Naive B cell (primary cell): ENCODE measurements at regions not wholly inside any gene's neighbourhood (a gene's known extent, or its start where the extent isn't known, plus 50 kb on each side); places are given as distances from the start of the nearest gene placed in this dataset.

Experiments
- ATAC-seq, 2 donors: fragments of 150-1000 bp; cut with Tn5 transposase; 2 replicates each; pipeline ENCODE4 v1.10.0; 2021; ENCODE audit warnings: low read depth in 2 of 2, mild to moderate bottlenecking in 2 of 2, moderate library complexity in 2 of 2
- DNase-seq: peaks from one replicate; pipeline ENCODE4 v3.0.0; 2022
- H3K27ac Mint-ChIP-seq, 6 donors: one replicate each; pipeline ENCODE4 v1.8.0; 2020 to 2022; ENCODE audit warnings: mild to moderate bottlenecking in 6 of 6, mixed read lengths in 6 of 6, moderate library complexity in 5 of 6, inconsistent platforms in 2 of 6
- H3K27me3 Mint-ChIP-seq, 3 donors: one replicate each; pipeline ENCODE4 v1.8.0; 2021 to 2022; ENCODE audit warnings: mixed read lengths in 3 of 3, mild to moderate bottlenecking in 1 of 3
- H3K36me3 Mint-ChIP-seq, 2 donors: one replicate each; pipeline ENCODE4 v1.8.0; 2020 to 2022; ENCODE audit warnings: mixed read lengths in 2 of 2, inconsistent platforms in 1 of 2, mild to moderate bottlenecking in 1 of 2
- H3K4me1 Mint-ChIP-seq, 3 donors: one replicate each; pipeline ENCODE4 v1.8.0; 2020 to 2022; ENCODE audit warnings: mixed read lengths in 3 of 3, inconsistent platforms in 1 of 3, mild to moderate bottlenecking in 1 of 3, moderate library complexity in 1 of 3
- H3K4me3 Mint-ChIP-seq, 8 donors: one replicate each; pipeline ENCODE4 v1.8.0; 2020 to 2022; ENCODE audit warnings: mild to moderate bottlenecking in 8 of 8, mixed read lengths in 8 of 8, moderate library complexity in 8 of 8, inconsistent platforms in 2 of 8
- H3K9me3 Mint-ChIP-seq, 7 donors: one replicate each; pipeline ENCODE4 v1.8.0; 2020 to 2022; ENCODE audit warnings: mixed read lengths in 7 of 7, mild to moderate bottlenecking in 5 of 7, inconsistent platforms in 2 of 7, moderate library complexity in 1 of 7

- H3K27ac Mint-ChIP-seq: no peak overlapping the region
- DNase-seq: no peak
- H3K4me3 Mint-ChIP-seq: no peak overlapping the region
- ATAC-seq: no peak
- H3K36me3 Mint-ChIP-seq: no peaks in the 10 kb centered on the region
- no peaks in the 10 kb centered on the region for H3K27me3 Mint-ChIP-seq
- H3K9me3 Mint-ChIP-seq: peaks cover 0 to 14% (median 4%) of the 10 kb centered on the region in 7 donors
- H3K4me1 Mint-ChIP-seq: no peaks in the 10 kb centered on the region
Observed at GRCh38 chr3:162175145-162175544, 678.5 kb downstream of the OTOL1 start.

- no peaks in the 10 kb centered on the region for H3K4me1 Mint-ChIP-seq
- no peaks in the 10 kb centered on the region for H3K36me3 Mint-ChIP-seq
- DNase-seq (no peak), ATAC-seq (no peak)
- H3K27ac Mint-ChIP-seq: no peak overlapping the region
- H3K4me3 Mint-ChIP-seq: no peak overlapping the region
- H3K9me3 Mint-ChIP-seq: peaks cover 0 to 9% (median 4%) of the 10 kb centered on the region in 7 donors
- H3K27me3 Mint-ChIP-seq: no peaks in the 10 kb centered on the region
Observed at GRCh38 chr3:162175878-162176277, 679.3 kb downstream of the OTOL1 start.

- Mint-ChIP-seq H3K9me3 (peaks cover 3 to 17% (median 8%) of the 10 kb centered on the region in 7 donors), H3K4me3 (no peak overlapping the region), H3K27ac (no peak overlapping the region), H3K36me3 (no peaks in the 10 kb centered on the region), H3K4me1 (no peaks in the 10 kb centered on the region), H3K27me3 (no peaks in the 10 kb centered on the region)
- DNase-seq (no peak), ATAC-seq (no peak)
Observed at GRCh38 chr3:162183440-162183839, 686.8 kb downstream of the OTOL1 start.

GRCh38 chr3:162192340-162193029 lies 695.9 kb downstream of the OTOL1 start:
- no peaks in the 10 kb centered on the region for H3K36me3 Mint-ChIP-seq
- H3K4me3 Mint-ChIP-seq: no peak overlapping the region
- no peaks in the 10 kb centered on the region for H3K27me3 Mint-ChIP-seq
- DNase-seq (no peak), ATAC-seq (no peak)
- H3K9me3 Mint-ChIP-seq: peaks cover 0 to 13% (median 8%) of the 10 kb centered on the region in 7 donors
- H3K4me1 Mint-ChIP-seq: no peaks in the 10 kb centered on the region
- no peak overlapping the region for H3K27ac Mint-ChIP-seq

GRCh38 chr3:162193148-162194095 lies 696.8 kb downstream of the OTOL1 start:
- Mint-ChIP-seq H3K36me3 (no peaks in the 10 kb centered on the region), H3K4me3 (no peak overlapping the region), H3K4me1 (no peaks in the 10 kb centered on the region), H3K27me3 (no peaks in the 10 kb centered on the region), H3K9me3 (peaks cover 0 to 10% (median 8%) of the 10 kb centered on the region in 7 donors), H3K27ac (no peak overlapping the region)
- ATAC-seq (no peak), DNase-seq (no peak)

- Mint-ChIP-seq H3K4me3 (no peak overlapping the region), H3K9me3 (peaks cover 0 to 8% (median 4%) of the 10 kb centered on the region in 7 donors), H3K4me1 (no peaks in the 10 kb centered on the region), H3K36me3 (no peaks in the 10 kb centered on the region), H3K27me3 (no peaks in the 10 kb centered on the region), H3K27ac (no peak overlapping the region)
- ATAC-seq (no peak), DNase-seq (no peak)
Observed at GRCh38 chr3:162195147-162195546, 698.5 kb downstream of the OTOL1 start.

- Mint-ChIP-seq H3K27ac (no peak overlapping the region), H3K4me1 (no peaks in the 10 kb centered on the region), H3K27me3 (no peaks in the 10 kb centered on the region), H3K36me3 (no peaks in the 10 kb centered on the region), H3K9me3 (peaks cover 0 to 4% (median 0%) of the 10 kb centered on the region in 7 donors), H3K4me3 (no peak overlapping the region)
- DNase-seq (no peak), ATAC-seq (no peak)
Observed at GRCh38 chr3:162196964-162197363, 700.4 kb downstream of the OTOL1 start.

GRCh38 chr3:162200836-162201235 lies 704.2 kb downstream of the OTOL1 start:
- no peak overlapping the region for H3K4me3 Mint-ChIP-seq
- no peaks in the 10 kb centered on the region for H3K4me1 Mint-ChIP-seq
- H3K27me3 Mint-ChIP-seq: no peaks in the 10 kb centered on the region
- H3K36me3 Mint-ChIP-seq: no peaks in the 10 kb centered on the region
- ATAC-seq: no peak
- H3K27ac Mint-ChIP-seq: no peak overlapping the region
- DNase-seq: no peak
- peaks cover 0 to 4% (median 0%) of the 10 kb centered on the region in 7 donors for H3K9me3 Mint-ChIP-seq

GRCh38 chr3:162206648-162207047 lies 710.0 kb downstream of the OTOL1 start:
- no peaks in the 10 kb centered on the region for H3K4me1 Mint-ChIP-seq
- no peak for ATAC-seq
- H3K9me3 Mint-ChIP-seq: no peaks in the 10 kb centered on the region
- no peak overlapping the region for H3K4me3 Mint-ChIP-seq
- H3K36me3 Mint-ChIP-seq: no peaks in the 10 kb centered on the region
- no peak overlapping the region for H3K27ac Mint-ChIP-seq
- no peak for DNase-seq
- H3K27me3 Mint-ChIP-seq: no peaks in the 10 kb centered on the region

GRCh38 chr3:162211470-162211869 lies 714.9 kb downstream of the OTOL1 start:
- no peaks in the 10 kb centered on the region for H3K36me3 Mint-ChIP-seq
- no peak for DNase-seq
- H3K9me3 Mint-ChIP-seq: peaks cover 0 to 2% (median 0%) of the 10 kb centered on the region in 7 donors
- no peak overlapping the region for H3K27ac Mint-ChIP-seq
- ATAC-seq: no peak
- no peaks in the 10 kb centered on the region for H3K27me3 Mint-ChIP-seq
- no peaks in the 10 kb centered on the region for H3K4me1 Mint-ChIP-seq
- H3K4me3 Mint-ChIP-seq: no peak overlapping the region

GRCh38 chr3:162213196-162213595 lies 716.6 kb downstream of the OTOL1 start:
- Mint-ChIP-seq H3K36me3 (no peaks in the 10 kb centered on the region), H3K27me3 (no peaks in the 10 kb centered on the region), H3K4me1 (no peaks in the 10 kb centered on the region), H3K9me3 (peaks cover 0 to 2% (median 0%) of the 10 kb centered on the region in 7 donors), H3K27ac (no peak overlapping the region), H3K4me3 (no peak overlapping the region)
- DNase-seq (no peak), ATAC-seq (no peak)

GRCh38 chr3:162213956-162214355 lies 717.3 kb downstream of the OTOL1 start:
- Mint-ChIP-seq H3K27me3 (no peaks in the 10 kb centered on the region), H3K4me1 (no peaks in the 10 kb centered on the region), H3K4me3 (no peak overlapping the region), H3K9me3 (peaks cover 0 to 2% (median 0%) of the 10 kb centered on the region in 7 donors), H3K27ac (no peak overlapping the region), H3K36me3 (no peaks in the 10 kb centered on the region)
- DNase-seq: no peak
- ATAC-seq: no peak

- H3K4me3 Mint-ChIP-seq: no peak overlapping the region
- H3K27me3 Mint-ChIP-seq: no peaks in the 10 kb centered on the region
- no peak for ATAC-seq
Observed at GRCh38 chr3:162217647-162218046, 721.0 kb downstream of the OTOL1 start.

GRCh38 chr3:162218479-162218878 lies 721.9 kb downstream of the OTOL1 start:
- Mint-ChIP-seq H3K4me1 (no peaks in the 10 kb centered on the region), H3K36me3 (no peaks in the 10 kb centered on the region), H3K4me3 (no peak overlapping the region)

More at GRCh38 chr3:162217647-162218046, 721.0 kb downstream of the OTOL1 start:
- H3K4me1 Mint-ChIP-seq: no peaks in the 10 kb centered on the region
- no peak for DNase-seq
- H3K27ac Mint-ChIP-seq: no peak overlapping the region
- peaks cover 0 to 10% (median 1%) of the 10 kb centered on the region in 7 donors for H3K9me3 Mint-ChIP-seq
- H3K36me3 Mint-ChIP-seq: no peaks in the 10 kb centered on the region

More at GRCh38 chr3:162218479-162218878, 721.9 kb downstream of the OTOL1 start:
- DNase-seq (no peak), ATAC-seq (no peak)
- Mint-ChIP-seq H3K27me3 (no peaks in the 10 kb centered on the region), H3K9me3 (peaks cover 0 to 10% (median 1%) of the 10 kb centered on the region in 7 donors), H3K27ac (no peak overlapping the region)
